ENCODE measurements at regions not wholly inside any gene's neighbourhood (a gene's known extent, or its start where the extent isn't known, plus 50 kb on each side); places are given as distances from the start of the nearest gene placed in this dataset.
A peak's percentile ranks its signal among the peaks of the same experiment; 100 is the strongest.

GRCh38 chr14:34103176-34103575 lies 152.3 kb upstream of the EGLN3 start:
- no peak overlapping the region for H3K4me3 Mint-ChIP-seq
- TF ChIP-seq, protein P1, sequence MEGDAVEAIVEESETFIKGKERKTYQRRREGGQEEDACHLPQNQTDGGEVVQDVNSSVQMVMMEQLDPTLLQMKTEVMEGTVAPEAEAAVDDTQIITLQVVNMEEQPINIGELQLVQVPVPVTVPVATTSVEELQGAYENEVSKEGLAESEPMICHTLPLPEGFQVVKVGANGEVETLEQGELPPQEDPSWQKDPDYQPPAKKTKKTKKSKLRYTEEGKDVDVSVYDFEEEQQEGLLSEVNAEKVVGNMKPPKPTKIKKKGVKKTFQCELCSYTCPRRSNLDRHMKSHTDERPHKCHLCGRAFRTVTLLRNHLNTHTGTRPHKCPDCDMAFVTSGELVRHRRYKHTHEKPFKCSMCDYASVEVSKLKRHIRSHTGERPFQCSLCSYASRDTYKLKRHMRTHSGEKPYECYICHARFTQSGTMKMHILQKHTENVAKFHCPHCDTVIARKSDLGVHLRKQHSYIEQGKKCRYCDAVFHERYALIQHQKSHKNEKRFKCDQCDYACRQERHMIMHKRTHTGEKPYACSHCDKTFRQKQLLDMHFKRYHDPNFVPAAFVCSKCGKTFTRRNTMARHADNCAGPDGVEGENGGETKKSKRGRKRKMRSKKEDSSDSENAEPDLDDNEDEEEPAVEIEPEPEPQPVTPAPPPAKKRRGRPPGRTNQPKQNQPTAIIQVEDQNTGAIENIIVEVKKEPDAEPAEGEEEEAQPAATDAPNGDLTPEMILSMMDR (conservative IDR thresholded peaks at IDR 0.05) = no peak
- H3K27me3 Mint-ChIP-seq = peaks cover 10% of the 10 kb centered on the region
- peaks cover 15% of the 10 kb centered on the region for H3K4me1 Mint-ChIP-seq (ENCODE audit: unreplicated experiment)
- no peak overlapping the region for H3K27ac Mint-ChIP-seq
- no peak for DNase-seq (ENCODE audit: extremely low spot score, unreplicated experiment)
- H3K36me3 Mint-ChIP-seq = no peaks in the 10 kb centered on the region
- H3K9me3 Mint-ChIP-seq = peaks cover 6% of the 10 kb centered on the region

- Mint-ChIP-seq H3K27ac (no peak overlapping the region), H3K9me3 (peaks cover 6% of the 10 kb centered on the region), H3K36me3 (no peaks in the 10 kb centered on the region), H3K4me3 (no peak overlapping the region), H3K4me1 (ENCODE audit: unreplicated experiment) (peaks cover 14% of the 10 kb centered on the region), H3K27me3 (peaks cover 6% of the 10 kb centered on the region)
- no peak for DNase-seq (ENCODE audit: extremely low spot score, unreplicated experiment)
- TF ChIP-seq, protein P1 (conservative IDR thresholded peaks at IDR 0.05) = no peak
Observed at GRCh38 chr14:34099635-34100034, 148.8 kb upstream of the EGLN3 start.

DNA sequence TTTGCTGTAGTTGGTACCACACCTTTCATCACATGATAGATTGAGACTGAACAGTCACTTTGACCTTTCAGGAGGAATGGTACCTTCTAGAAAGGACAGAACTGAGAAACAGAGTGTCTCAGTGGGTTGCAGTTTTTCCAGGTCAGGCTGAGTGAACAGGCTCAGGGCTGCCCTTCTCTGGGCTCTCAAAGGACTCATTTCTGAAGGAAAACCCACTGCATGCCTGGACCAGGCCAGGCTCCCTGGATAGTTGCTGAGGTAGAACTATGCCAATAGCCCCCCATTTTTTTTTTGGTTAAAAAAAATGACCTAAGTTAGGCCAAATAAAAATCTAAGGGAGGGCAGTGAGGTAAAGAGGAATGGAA lies 148.1 kb upstream of the EGLN3 start:
- Mint-ChIP-seq H3K4me1 (ENCODE audit: unreplicated experiment) (peaks cover 14% of the 10 kb centered on the region), H3K27ac (peak overlapping the region; percentile 11), H3K27me3 (peaks cover 6% of the 10 kb centered on the region), H3K9me3 (peaks cover 6% of the 10 kb centered on the region), H3K36me3 (no peaks in the 10 kb centered on the region), H3K4me3 (no peak overlapping the region)
- TF ChIP-seq, protein P1 (conservative IDR thresholded peaks at IDR 0.05) = no peak
- DNase-seq (ENCODE audit: extremely low spot score, unreplicated experiment) = no peak

DNA sequence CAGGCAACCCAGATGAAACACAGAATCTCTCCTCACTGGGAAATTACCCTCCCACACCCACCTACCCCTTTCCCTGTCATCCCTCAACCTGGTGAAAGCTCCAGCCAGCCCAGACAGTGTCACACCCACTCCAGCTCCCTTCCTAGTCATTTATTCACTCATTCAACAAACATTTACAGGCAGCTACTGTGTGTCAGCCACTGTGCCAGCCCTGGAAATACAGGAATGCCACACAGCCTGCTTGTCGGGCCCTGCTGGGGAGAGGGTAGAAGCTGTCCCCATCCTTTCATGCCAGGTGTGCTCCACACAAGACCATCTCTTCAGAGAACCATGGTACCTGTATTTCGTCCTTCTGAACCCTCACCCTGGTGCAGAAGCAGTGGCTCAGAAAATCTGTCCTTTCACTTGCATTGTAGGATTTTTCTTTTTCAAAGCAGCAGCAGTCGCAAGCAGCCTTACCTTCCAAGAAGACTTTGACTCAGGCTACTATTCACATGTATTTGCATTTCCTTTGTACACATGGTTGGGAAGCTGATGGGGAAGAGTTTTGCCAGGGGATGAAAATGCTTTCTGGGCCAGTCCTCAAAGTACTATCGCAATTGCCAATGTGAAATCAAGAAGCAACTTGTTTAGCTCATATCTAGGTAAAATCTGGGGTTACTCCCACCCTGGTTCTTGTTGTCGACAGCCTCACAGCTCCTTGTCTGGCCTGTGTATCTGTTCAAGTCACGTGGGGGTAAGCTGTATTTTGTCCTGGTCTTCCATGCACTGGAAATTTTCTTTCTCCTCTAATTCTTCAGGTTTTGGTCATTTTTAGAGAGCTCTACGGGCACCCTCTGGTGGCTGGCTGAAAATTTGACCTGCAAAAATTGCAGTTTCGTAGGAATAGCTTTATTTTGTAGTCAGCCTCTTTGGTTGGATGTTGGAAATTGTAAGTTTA lies 147.4 kb upstream of the EGLN3 start:
- no peak for DNase-seq (ENCODE audit: extremely low spot score, unreplicated experiment)
- peak overlapping the region; percentile 11 for H3K27ac Mint-ChIP-seq

DNA sequence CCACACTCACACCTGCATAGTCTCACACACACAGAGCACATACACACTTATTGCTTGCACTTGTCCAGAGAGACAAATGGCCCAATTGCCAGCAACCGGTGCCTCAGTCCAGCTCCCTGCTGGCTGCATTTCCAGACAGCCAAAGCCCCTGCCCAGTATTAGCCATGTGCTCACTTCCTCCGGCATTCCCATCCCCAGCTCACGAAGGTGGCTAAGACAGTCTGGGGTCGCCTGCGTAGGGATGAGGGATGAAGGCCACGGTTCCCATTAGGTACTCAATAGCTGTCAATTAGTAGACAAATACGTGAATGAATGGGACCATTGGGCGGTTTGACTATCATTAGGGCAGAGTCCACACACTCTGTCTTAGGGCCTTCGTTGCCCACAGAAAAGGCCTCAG lies 146.8 kb upstream of the EGLN3 start:
- Mint-ChIP-seq H3K36me3 (no peaks in the 10 kb centered on the region), H3K4me1 (ENCODE audit: unreplicated experiment) (peaks cover 10% of the 10 kb centered on the region), H3K27me3 (peaks cover 6% of the 10 kb centered on the region), H3K9me3 (peaks cover 3% of the 10 kb centered on the region), H3K4me3 (no peak overlapping the region), H3K27ac (peak overlapping the region; percentile 11)
- TF ChIP-seq, protein P1 (conservative IDR thresholded peaks at IDR 0.05) = no peak
- DNase-seq (ENCODE audit: extremely low spot score, unreplicated experiment) = no peak

More for the DNA sequence above, 147.4 kb upstream of the EGLN3 start:
- H3K9me3 Mint-ChIP-seq = peaks cover 6% of the 10 kb centered on the region
- H3K4me1 Mint-ChIP-seq (ENCODE audit: unreplicated experiment) = peaks cover 14% of the 10 kb centered on the region
- no peak overlapping the region for H3K4me3 Mint-ChIP-seq
- H3K36me3 Mint-ChIP-seq = no peaks in the 10 kb centered on the region
- TF ChIP-seq, protein P1 (conservative IDR thresholded peaks at IDR 0.05) = peak; percentile 80
- H3K27me3 Mint-ChIP-seq = peaks cover 6% of the 10 kb centered on the region
